Activated CD8-positive, alpha-beta T cell treated with anti-CD3 and anti-CD28 coated beads for 36 hours (primary cell): ENCODE measurements at regions not wholly inside any gene's neighbourhood (a gene's known extent, or its start where the extent isn't known, plus 50 kb on each side); places are given as distances from the start of the nearest gene placed in this dataset.
"Not testable (repeated sequence)": the region's sequence is repeated elsewhere in the genome, so short reads cannot be mapped to it uniquely, and the experiment has no call there.

ENCODE experiments used
- ATAC-seq: fragments of 200-7000 bp; cut with Tn5 transposase; one replicate; pipeline ENCODE4 v1.10.0; 2021; ENCODE audit warnings: mild to moderate bottlenecking, moderate library complexity
- CTCF ChIA-PET: fragments of 350-600 bp; sonication (Branson Sonifier 250); formaldehyde crosslinking; loops from one replicate; lab custom pipeline; 2021; ENCODE audit warnings: antibody characterized with exemption; lab: Charles Lee
- POLR2A ChIA-PET: fragments of 350-600 bp; sonication (Branson Sonifier 250); formaldehyde crosslinking; loops from one replicate; lab custom pipeline; 2021; ENCODE audit warnings: antibody characterized with exemption; lab: Charles Lee
- DNase-seq: peaks from one replicate; pipeline ENCODE4 v3.0.0-alpha.2; 2020
- H3K27ac Mint-ChIP-seq: one replicate; pipeline ENCODE4 v1.8.0; 2021; ENCODE audit warnings: mild to moderate bottlenecking, mixed read lengths
- H3K27me3 Mint-ChIP-seq: one replicate; pipeline ENCODE4 v1.8.0; 2021; ENCODE audit warnings: mixed read lengths
- H3K36me3 Mint-ChIP-seq: one replicate; pipeline ENCODE4 v1.8.0; 2021; ENCODE audit warnings: low read depth, mixed read lengths
- H3K4me1 Mint-ChIP-seq: one replicate; pipeline ENCODE4 v1.8.0; 2021; ENCODE audit warnings: low read depth, mixed read lengths
- H3K4me3 Mint-ChIP-seq: one replicate; pipeline ENCODE4 v1.8.0; 2021; ENCODE audit warnings: mild to moderate bottlenecking, moderate library complexity, mixed read lengths
- H3K9me3 Mint-ChIP-seq: one replicate; pipeline ENCODE4 v1.8.0; 2021; ENCODE audit warnings: mixed read lengths
- intact Hi-C: fragments of 100-400 bp; cut with micrococcal nuclease; formaldehyde crosslinking; loops from one replicate; pipeline ENCODE4 v1.10.0; 2022
- TF ChIP-seq, protein P1 (sequence below): fragments of 200-600 bp; IDR thresholded peaks from one replicate; pipeline ENCODE4 v1.8.0; 2022; ENCODE audit warnings: antibody characterized with exemption, mild to moderate bottlenecking

DNA sequence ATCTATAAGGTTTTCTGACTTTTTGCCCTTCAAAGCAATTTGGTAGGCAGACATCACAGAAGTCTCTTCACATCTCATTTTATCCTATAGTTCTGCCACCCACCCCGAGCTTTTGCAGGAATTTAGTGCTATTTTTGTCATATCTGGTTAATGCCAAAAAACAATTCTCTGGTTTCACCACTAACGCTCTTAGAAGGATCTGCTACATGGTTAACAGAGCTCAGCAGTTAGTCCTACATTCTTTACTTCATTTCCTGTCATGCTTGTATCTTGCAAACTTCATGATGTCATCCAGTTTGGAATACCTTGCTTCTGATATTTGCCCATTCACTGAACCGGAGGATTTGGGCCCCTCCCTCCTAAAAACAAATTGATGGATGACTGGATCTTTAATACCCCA lies 116.8 kb upstream of the SERPINE2 start:
- ATAC-seq = no peak
- Mint-ChIP-seq H3K27me3 (no peaks in the 10 kb centered on the region), H3K27ac (no peak overlapping the region), H3K9me3 (no peaks in the 10 kb centered on the region), H3K4me1 (no peaks in the 10 kb centered on the region), H3K36me3 (no peaks in the 10 kb centered on the region), H3K4me3 (no peak overlapping the region)
- POLR2A ChIA-PET = no interaction called here
- TF ChIP-seq, protein P1, sequence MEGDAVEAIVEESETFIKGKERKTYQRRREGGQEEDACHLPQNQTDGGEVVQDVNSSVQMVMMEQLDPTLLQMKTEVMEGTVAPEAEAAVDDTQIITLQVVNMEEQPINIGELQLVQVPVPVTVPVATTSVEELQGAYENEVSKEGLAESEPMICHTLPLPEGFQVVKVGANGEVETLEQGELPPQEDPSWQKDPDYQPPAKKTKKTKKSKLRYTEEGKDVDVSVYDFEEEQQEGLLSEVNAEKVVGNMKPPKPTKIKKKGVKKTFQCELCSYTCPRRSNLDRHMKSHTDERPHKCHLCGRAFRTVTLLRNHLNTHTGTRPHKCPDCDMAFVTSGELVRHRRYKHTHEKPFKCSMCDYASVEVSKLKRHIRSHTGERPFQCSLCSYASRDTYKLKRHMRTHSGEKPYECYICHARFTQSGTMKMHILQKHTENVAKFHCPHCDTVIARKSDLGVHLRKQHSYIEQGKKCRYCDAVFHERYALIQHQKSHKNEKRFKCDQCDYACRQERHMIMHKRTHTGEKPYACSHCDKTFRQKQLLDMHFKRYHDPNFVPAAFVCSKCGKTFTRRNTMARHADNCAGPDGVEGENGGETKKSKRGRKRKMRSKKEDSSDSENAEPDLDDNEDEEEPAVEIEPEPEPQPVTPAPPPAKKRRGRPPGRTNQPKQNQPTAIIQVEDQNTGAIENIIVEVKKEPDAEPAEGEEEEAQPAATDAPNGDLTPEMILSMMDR = no peak
- intact Hi-C loops = no loop called here
- DNase-seq = no peak
- CTCF ChIA-PET = interaction anchor here (2.8 kb wide), 1 partner anchor 162 kb away, joined by 6 read pairs; no protein-coding TSS in a partner anchor

DNA sequence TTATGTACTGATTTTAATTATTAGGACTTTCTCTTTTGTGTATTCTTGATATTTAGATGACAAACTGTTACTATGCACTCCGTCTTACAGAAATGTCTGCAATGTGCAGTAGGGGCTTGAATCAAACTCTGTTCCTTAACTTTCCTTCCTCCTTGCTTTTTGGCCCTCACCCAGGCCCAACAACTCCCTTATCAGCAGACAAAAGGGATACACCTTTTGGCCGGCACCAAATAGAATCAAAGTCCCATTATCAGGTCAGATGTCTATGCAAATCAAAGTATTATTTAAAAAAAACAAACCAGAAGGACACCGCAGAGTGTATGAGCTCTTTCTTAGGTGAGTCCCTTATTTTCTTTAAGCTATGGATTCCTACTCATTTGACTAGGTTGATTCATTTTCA lies 116.3 kb upstream of the SERPINE2 start:
- CTCF ChIA-PET = interaction anchor here (2.8 kb wide), 1 partner anchor 162 kb away, joined by 6 read pairs; no protein-coding TSS in a partner anchor
- POLR2A ChIA-PET = no interaction called here
- no peaks in the 10 kb centered on the region for H3K27me3 Mint-ChIP-seq
- H3K9me3 Mint-ChIP-seq = no peaks in the 10 kb centered on the region
- no peaks in the 10 kb centered on the region for H3K36me3 Mint-ChIP-seq
- intact Hi-C loops = no loop called here
- no peak overlapping the region for H3K27ac Mint-ChIP-seq
- TF ChIP-seq, protein P1 = no peak
- DNase-seq (no peak), ATAC-seq (no peak)
- H3K4me3 Mint-ChIP-seq = no peak overlapping the region
- H3K4me1 Mint-ChIP-seq = no peaks in the 10 kb centered on the region

DNA sequence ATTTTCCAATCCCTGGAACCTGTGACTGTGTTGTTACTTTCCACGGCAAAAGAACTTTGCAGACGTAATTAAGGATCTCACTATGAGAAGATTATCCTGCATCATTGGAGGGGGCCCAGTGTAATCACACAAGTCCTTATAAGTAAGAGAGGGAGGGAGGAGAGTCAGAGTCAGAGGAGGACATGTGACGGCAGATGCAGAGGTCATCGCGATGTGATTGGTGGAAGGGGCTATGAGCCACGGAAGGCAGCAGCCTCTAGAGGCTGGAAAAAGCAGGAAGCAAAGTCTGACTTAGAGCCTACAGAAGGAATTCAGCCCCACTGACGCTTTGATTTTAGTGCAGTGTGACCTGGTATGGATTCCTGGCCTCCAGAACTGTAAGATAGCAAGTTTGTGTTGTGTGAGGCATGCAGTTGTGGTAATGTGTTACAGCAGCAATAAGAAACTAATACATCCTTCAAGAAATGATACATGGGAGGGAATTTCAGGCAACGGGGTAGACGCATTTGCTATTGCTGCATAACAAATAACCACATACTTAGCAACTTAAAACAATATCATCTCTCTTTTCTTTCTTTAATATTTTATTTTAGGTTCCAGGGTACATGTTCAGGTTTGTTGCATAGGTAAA lies 112.7 kb upstream of the SERPINE2 start:
- ChIA-PET CTCF (no interaction called here), POLR2A (no interaction called here)
- no peak for ATAC-seq
- TF ChIP-seq, protein P1 = no peak
- H3K27me3 Mint-ChIP-seq = peaks cover 2% of the 10 kb centered on the region
- no peaks in the 10 kb centered on the region for H3K36me3 Mint-ChIP-seq
- no peaks in the 10 kb centered on the region for H3K4me1 Mint-ChIP-seq
- no peak overlapping the region for H3K27ac Mint-ChIP-seq
- intact Hi-C loops = no loop called here
- no peak overlapping the region for H3K4me3 Mint-ChIP-seq
- H3K9me3 Mint-ChIP-seq = no peaks in the 10 kb centered on the region
- DNase-seq = no peak

DNA sequence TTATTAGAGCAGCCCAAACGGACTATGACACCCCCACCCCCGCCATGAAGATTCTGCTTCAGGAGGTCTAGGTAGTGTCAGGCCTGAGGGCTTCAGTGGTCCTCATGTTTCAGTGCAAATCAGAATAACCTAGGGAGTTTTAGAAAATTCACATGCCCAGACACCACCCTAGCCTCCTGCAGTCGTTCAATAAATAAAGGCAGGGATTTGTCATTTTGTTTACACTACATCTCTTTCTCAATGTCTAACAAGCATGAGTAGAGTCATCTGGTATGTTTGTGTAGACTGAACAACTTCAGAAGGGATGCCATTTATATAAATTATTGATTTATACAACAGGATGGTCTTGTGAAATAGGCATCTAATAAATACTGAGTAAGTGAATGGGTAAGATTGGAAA lies 112.1 kb upstream of the SERPINE2 start:
- DNase-seq = no peak
- ChIA-PET CTCF (no interaction called here), POLR2A (no interaction called here)
- no peak overlapping the region for H3K4me3 Mint-ChIP-seq
- H3K27me3 Mint-ChIP-seq = peaks cover 2% of the 10 kb centered on the region
- intact Hi-C loops = no loop called here
- H3K9me3 Mint-ChIP-seq = no peaks in the 10 kb centered on the region
- TF ChIP-seq, protein P1 = no peak
- H3K4me1 Mint-ChIP-seq = no peaks in the 10 kb centered on the region
- no peak for ATAC-seq
- H3K27ac Mint-ChIP-seq = no peak overlapping the region
- no peaks in the 10 kb centered on the region for H3K36me3 Mint-ChIP-seq

DNA sequence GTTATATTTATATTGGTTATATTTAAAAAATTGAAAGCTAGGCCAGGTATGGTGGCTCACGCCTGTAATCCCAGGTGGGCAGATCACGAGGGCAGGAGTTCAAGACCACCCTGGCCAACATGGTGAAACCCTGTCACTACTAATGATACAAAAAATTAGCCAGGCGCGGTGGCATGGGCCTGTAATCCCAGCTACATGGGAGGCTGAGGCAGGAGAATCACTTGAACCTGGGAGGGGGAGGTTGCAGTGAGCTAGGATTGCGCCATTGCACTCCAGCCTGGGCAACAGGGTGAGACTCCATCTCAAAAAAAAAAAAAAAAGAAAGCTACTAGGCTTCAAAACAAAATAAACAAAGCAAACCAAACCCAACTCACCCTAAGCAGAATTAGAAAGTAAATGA lies 109.0 kb upstream of the SERPINE2 start:
- H3K4me3 Mint-ChIP-seq, ATAC-seq, H3K4me1 Mint-ChIP-seq, H3K36me3 Mint-ChIP-seq, DNase-seq, H3K27ac Mint-ChIP-seq, H3K27me3 Mint-ChIP-seq, H3K9me3 Mint-ChIP-seq, POLR2A ChIA-PET: not testable (repeated sequence)
- intact Hi-C loops = loop anchor here (10.0 kb wide), 1 partner anchor 153 kb away; no protein-coding TSS in a partner anchor
- CTCF ChIA-PET = interaction anchor here (3.9 kb wide), 1 partner anchor 154 kb away, joined by 11 read pairs; no protein-coding TSS in a partner anchor
